ENCODE measurements at regions not wholly inside any gene's neighbourhood (a gene's known extent, or its start where the extent isn't known, plus 50 kb on each side); places are given as distances from the start of the nearest gene placed in this dataset.

DNA sequence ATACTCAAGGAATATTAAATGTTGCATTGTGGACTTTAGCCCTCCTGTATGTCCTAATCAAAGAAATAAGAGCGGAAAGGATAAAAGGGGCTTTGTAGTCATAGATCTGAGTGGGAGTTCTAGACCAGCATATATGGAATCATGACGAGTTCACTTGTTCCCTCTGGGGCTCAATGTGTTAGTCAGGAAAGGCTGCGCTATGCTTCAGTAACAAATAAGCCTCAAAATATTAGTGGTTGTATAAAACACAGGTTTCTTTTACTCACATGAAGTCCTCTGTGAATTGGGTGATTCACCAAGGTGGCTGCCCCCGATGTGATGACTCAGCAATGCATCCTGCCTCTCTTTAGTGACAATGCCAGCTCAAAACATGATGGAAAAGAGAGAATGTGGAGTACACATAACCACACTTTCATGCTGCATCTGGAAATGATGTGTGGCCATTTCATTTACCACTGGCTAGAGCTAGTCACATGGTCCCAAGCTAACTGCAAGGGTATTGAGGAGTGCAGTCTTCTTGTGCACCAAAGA lies 63.3 kb upstream of the IRX5 start:
- Mint-ChIP-seq H3K4me3 (no peak overlapping the region), H3K4me1 (no peaks in the 10 kb centered on the region)

DNA sequence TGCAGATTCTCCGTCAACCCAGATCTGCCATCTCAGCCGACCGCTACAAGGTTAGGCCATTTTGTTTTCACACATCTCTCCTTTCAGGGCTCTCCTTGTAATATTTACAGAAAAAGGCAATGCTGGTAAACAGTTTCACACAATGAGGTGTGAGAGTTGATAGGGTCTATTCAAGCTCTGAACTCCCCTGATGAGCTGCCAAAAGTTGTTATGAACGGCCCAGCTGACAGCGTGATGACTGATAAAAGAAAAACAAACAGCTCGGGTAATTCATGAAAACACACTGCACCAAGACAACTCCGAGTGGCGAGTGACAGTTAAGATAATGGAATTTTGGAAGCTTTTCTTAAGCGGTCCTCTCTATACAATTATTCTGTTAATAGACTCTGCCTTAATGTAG lies 68.1 kb upstream of the IRX5 start:
- ChIA-PET POLR2A (no interaction called here), CTCF (no interaction called here)
- TF ChIP-seq CTCF (IDR thresholded peaks at IDR 0.05): no peak
- Mint-ChIP-seq H3K27me3 (no peaks in the 10 kb centered on the region), H3K9me3 (no peaks in the 10 kb centered on the region), H3K27ac (no peak overlapping the region), H3K4me3 (no peak overlapping the region), H3K4me1 (no peaks in the 10 kb centered on the region), H3K36me3 (ENCODE audit: low read depth) (no peaks in the 10 kb centered on the region)
- DNase-seq (no peak), ATAC-seq (ENCODE audit: low read depth) (no peak)
- intact Hi-C loops (cut with micrococcal nuclease): no loop called here

More for the DNA sequence above, 63.3 kb upstream of the IRX5 start:
- DNase-seq (no peak), ATAC-seq (ENCODE audit: low read depth) (no peak)
- no peaks in the 10 kb centered on the region for H3K27me3 Mint-ChIP-seq
- peaks cover 3% of the 10 kb centered on the region for H3K9me3 Mint-ChIP-seq
- H3K36me3 Mint-ChIP-seq (ENCODE audit: low read depth): no peaks in the 10 kb centered on the region
- ChIA-PET CTCF (no interaction called here), POLR2A (no interaction called here)
- intact Hi-C loops (cut with micrococcal nuclease): no loop called here
- H3K27ac Mint-ChIP-seq: no peak overlapping the region
- no peak for TF ChIP-seq CTCF (IDR thresholded peaks at IDR 0.05)

DNA sequence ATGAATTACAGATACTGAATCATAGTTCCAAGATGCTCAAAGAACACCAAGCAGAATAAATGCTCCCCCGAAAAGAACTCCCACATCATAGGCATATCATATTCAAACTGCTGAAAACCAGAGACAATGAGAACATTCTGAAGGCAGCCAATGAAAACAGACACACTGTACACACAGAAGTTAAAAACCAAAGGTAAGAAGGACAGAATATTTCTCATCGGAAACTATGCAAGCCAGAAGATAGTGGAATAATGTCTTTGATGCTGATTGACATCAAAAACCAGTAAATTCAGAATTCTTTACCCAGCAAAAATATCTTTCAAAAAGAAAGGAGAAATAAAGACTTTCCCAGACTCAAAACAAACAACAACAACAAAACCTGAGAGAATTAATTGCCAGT lies 73.8 kb upstream of the IRX5 start:
- H3K9me3 Mint-ChIP-seq: peaks cover 15% of the 10 kb centered on the region
- ATAC-seq (ENCODE audit: low read depth) (no peak), DNase-seq (no peak)
- POLR2A ChIA-PET: no interaction called here
- no peak overlapping the region for H3K27ac Mint-ChIP-seq
- H3K4me1 Mint-ChIP-seq: no peaks in the 10 kb centered on the region
- CTCF ChIA-PET: no interaction called here
- no peaks in the 10 kb centered on the region for H3K27me3 Mint-ChIP-seq
- H3K36me3 Mint-ChIP-seq (ENCODE audit: low read depth): no peaks in the 10 kb centered on the region
- no peak for TF ChIP-seq CTCF (IDR thresholded peaks at IDR 0.05)
- no peak overlapping the region for H3K4me3 Mint-ChIP-seq
- intact Hi-C loops (cut with micrococcal nuclease): no loop called here

- CTCF ChIA-PET: no interaction called here
- intact Hi-C loops (cut with micrococcal nuclease): no loop called here
- TF ChIP-seq CTCF (IDR thresholded peaks at IDR 0.05): no peak
- no peak for DNase-seq
- Mint-ChIP-seq H3K9me3 (peaks cover 11% of the 10 kb centered on the region), H3K4me1 (no peaks in the 10 kb centered on the region), H3K27me3 (no peaks in the 10 kb centered on the region), H3K4me3 (no peak overlapping the region), H3K36me3 (ENCODE audit: low read depth) (no peaks in the 10 kb centered on the region), H3K27ac (no peak overlapping the region)
- POLR2A ChIA-PET: no interaction called here
- no peak for ATAC-seq (ENCODE audit: low read depth)
Measured at GRCh38 chr16:54847609-54848008, 83.1 kb upstream of the IRX5 start.

GRCh38 chr16:54847207-54847606 lies 83.5 kb upstream of the IRX5 start:
- ChIA-PET POLR2A (no interaction called here), CTCF (no interaction called here)
- intact Hi-C loops (cut with micrococcal nuclease): no loop called here
- no peak overlapping the region for H3K27ac Mint-ChIP-seq
- H3K4me1 Mint-ChIP-seq: no peaks in the 10 kb centered on the region
- DNase-seq (no peak), ATAC-seq (ENCODE audit: low read depth) (no peak)
- no peak overlapping the region for H3K4me3 Mint-ChIP-seq
- H3K9me3 Mint-ChIP-seq: peaks cover 12% of the 10 kb centered on the region
- H3K36me3 Mint-ChIP-seq (ENCODE audit: low read depth): no peaks in the 10 kb centered on the region
- no peaks in the 10 kb centered on the region for H3K27me3 Mint-ChIP-seq
- TF ChIP-seq CTCF (IDR thresholded peaks at IDR 0.05): no peak

All from activated B cell treated with CpG ODN at 0.5 μM for 24 hours (primary cell).